Heart left ventricle (tissue), 13 donors: ENCODE measurements at regions not wholly inside any gene's neighbourhood (a gene's known extent, or its start where the extent isn't known, plus 50 kb on each side); places are given as distances from the start of the nearest gene placed in this dataset.
"Not testable (repeated sequence)": the region's sequence is repeated elsewhere in the genome, so short reads cannot be mapped to it uniquely, and the experiment has no call there.

ENCODE experiments used
- CTCF ChIP-seq, 12 donors: fragments of 200-600 bp; sonication (generic) in 4 of 12; IDR thresholded peaks; one replicate each; pipeline versions ENCODE4 v1.5.0 to v1.8.0; 2018 to 2022; ENCODE audit warnings: antibody characterized with exemption in 12 of 12, mild to moderate bottlenecking in 5 of 12
- POLR2A ChIP-seq, 2 donors: fragments of 450-650 bp; IDR thresholded peaks; one replicate each; pipeline ENCODE4 v1.6.1; 2017; ENCODE audit warnings: antibody characterized with exemption in 2 of 2, mild to moderate bottlenecking in 2 of 2, moderate library complexity in 2 of 2
- donor health status: ischemic (EF 13 %, LVEDD 7.1; RV severe dilation, severe dysfunction).
- donor health status: DM: no; HTN: yes; CAD: no.
- donor health status: DM: no; HTN: no; CAD: no.
- donor health status: ischemic (EF 25% LVEDD 6.9; RV normal size, moderate dysfunction).
- donor health status: ischemic (EF 25% LVEDD 5.7; RV mildly dilated, moderate dysfunction).
- donor health status: ischemic (EF 35%, LVEDD 5.7; RV mildly dilated, moderate dysfunction).
- donor health status: nonischemic (EF 11% LVEDD 7.7; RV severe dilation, severe dysfunction).
- donor health status: DM: yes; HTN: yes; CAD: no.
- donor health status: PGD.
- donor health status: ischemic (EF 29% LVEDD 5.4; RV normal size, mild dysfunction).
- donor health status: nonischemic (EF 23%, LVEDD 6.1; RV moderate dilation, normal function).

- not testable (repeated sequence) for TF ChIP-seq POLR2A, CTCF (IDR thresholded peaks at IDR 0.05)
These were observed 147.6 kb upstream of the GALNT2 start for GRCh38 chr1:229919488-229919887.
